Activated T-cell treated with anti-CD3 and anti-CD28 coated beads, Interleukin-2, amount 50 U/mL, for 72 hours (primary cell): ENCODE measurements at regions not wholly inside any gene's neighbourhood (a gene's known extent, or its start where the extent isn't known, plus 50 kb on each side); places are given as distances from the start of the nearest gene placed in this dataset.
"Not testable (repeated sequence)": the region's sequence is repeated elsewhere in the genome, so short reads cannot be mapped to it uniquely, and the experiment has no call there.

Source experiments
- ATAC-seq, 2 donors: fragments of 150-1000 bp; cut with Tn5 transposase; replicated peaks in 1 of 2; 2 replicates each; pipeline ENCODE4 v1.10.0; 2021; ENCODE audit warnings: moderate library complexity in 2 of 2, mild to moderate bottlenecking in 1 of 2
- DNase-seq, 2 donors: peaks; one replicate each; pipeline ENCODE4 v3.0.0; 2021 to 2022; ENCODE audit warnings: mixed read lengths in 1 of 2
- H3K27ac Mint-ChIP-seq: one replicate; pipeline ENCODE4 v1.8.0; 2022; ENCODE audit warnings: mild to moderate bottlenecking, moderate library complexity, mixed read lengths
- H3K27me3 Mint-ChIP-seq: one replicate; pipeline ENCODE4 v1.8.0; 2022; ENCODE audit warnings: low read depth, mixed read lengths
- H3K36me3 Mint-ChIP-seq, 2 donors: one replicate each; pipeline ENCODE4 v1.8.0; 2022; ENCODE audit warnings: mixed read lengths in 2 of 2, mild to moderate bottlenecking in 1 of 2; ENCODE audit not compliant: insufficient read depth in 2 of 2
- H3K4me1 Mint-ChIP-seq: one replicate; pipeline ENCODE4 v1.8.0; 2022; ENCODE audit warnings: low read depth, mixed read lengths
- H3K4me3 Mint-ChIP-seq, 2 donors: one replicate each; pipeline ENCODE4 v1.8.0; 2022; ENCODE audit warnings: mild to moderate bottlenecking in 2 of 2, mixed read lengths in 2 of 2, moderate library complexity in 2 of 2
- H3K9me3 Mint-ChIP-seq, 2 donors: one replicate each; pipeline ENCODE4 v1.8.0; 2022; ENCODE audit warnings: mixed read lengths in 2 of 2

DNA sequence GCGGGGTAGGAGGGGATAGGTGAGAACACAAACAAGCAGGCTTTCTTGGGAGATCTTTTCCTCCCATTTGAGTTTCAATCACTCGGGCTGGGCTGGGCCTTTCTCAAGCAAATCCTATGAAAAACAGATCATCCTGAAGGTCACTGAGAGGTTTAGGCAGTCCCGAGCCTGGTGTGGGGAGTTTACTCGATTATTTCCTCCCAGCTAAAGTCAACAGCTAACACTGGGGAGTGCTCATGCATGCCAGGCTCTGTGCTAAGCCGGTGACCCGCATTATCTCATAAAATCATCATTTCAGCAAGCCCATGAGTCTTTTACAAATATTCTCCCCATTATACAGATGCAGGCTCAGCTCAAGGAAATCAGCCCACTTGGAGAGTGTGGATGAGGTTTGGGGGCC, 85.0 kb upstream of the PAX2 start:
- Mint-ChIP-seq H3K4me1 (peaks cover 13% of the 10 kb centered on the region), H3K36me3 (peaks cover 0 to 4% of the 10 kb centered on the region in 2 donors), H3K4me3 (no peak overlapping the region), H3K27me3 (peaks cover 90% of the 10 kb centered on the region), H3K9me3 (no peaks in the 10 kb centered on the region), H3K27ac (no peak overlapping the region)
- ATAC-seq (no peak), DNase-seq (no peak)

DNA sequence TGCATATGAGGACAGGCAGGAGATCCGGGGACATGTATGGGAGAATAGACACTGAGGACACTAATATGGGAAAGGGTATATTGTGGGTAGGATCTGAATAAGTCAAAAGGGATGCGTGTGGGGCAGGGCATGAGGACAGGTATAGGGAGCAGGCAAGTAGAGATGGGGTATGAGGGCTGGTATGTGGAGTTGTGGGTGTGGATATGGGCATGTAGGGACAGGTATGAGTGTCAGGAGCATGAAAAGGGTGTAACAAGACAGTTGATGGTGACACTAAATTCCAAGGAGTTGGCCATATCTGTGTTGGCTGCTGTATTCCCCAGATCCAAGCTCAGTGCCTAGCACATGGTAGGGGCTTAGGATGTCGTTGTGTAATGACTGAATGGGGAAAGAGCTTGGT, 84.4 kb upstream of the PAX2 start:
- ATAC-seq (no peak), DNase-seq (no peak)
- Mint-ChIP-seq H3K27me3 (peaks cover 84% of the 10 kb centered on the region), H3K4me3 (no peak overlapping the region), H3K36me3 (no peaks in the 10 kb centered on the region), H3K9me3 (no peaks in the 10 kb centered on the region), H3K4me1 (peaks cover 8% of the 10 kb centered on the region), H3K27ac (no peak overlapping the region)

DNA sequence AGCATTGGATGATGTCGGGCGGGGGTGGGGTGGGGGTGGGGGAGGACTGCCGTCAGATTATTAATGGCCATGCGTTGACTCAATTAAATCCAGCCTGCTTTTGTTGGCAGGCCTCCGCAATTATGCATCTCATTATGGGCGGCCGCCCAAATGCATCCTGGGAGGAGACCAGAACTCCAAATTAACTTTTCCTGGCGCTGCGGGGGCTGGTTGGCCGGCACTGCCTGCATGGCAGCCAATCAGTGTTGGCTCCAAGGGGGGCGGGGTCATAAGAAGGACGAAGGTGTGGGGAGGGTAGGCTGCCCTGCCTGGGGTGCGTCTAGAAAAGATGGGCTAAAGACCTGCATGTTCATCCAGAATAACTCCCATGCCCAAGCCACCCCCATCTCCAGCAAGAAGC, 83.9 kb upstream of the PAX2 start:
- Mint-ChIP-seq H3K4me3 (no peak overlapping the region), H3K27me3 (peaks cover 83% of the 10 kb centered on the region), H3K9me3 (no peaks in the 10 kb centered on the region), H3K27ac (no peak overlapping the region), H3K36me3 (no peaks in the 10 kb centered on the region), H3K4me1 (peaks cover 6% of the 10 kb centered on the region)
- DNase-seq (no peak), ATAC-seq (no peak)

DNA sequence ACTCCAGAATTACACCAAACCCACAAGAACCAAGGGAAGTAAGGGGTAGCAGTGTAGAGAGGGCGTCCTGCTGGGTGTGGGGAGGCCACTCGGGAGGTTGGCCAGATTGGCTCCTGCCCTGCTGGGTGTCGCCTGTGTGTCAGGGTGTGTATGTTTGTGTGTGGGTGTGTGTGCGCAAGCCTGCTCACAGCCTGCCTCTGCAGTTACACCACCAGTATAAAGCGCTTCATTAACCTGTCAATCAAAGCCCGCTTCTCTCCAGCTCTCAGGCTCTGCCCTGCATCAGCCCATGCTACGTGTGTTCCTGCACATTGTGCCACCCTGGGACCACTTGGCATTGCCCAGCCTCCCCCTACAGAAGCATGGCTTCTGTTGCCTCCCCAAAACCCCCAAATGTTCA, 83.3 kb upstream of the PAX2 start:
- peaks cover 4% of the 10 kb centered on the region for H3K4me1 Mint-ChIP-seq
- DNase-seq (no peak), ATAC-seq (no peak)
- H3K9me3 Mint-ChIP-seq: no peaks in the 10 kb centered on the region
- H3K36me3 Mint-ChIP-seq: no peaks in the 10 kb centered on the region
- no peak overlapping the region for H3K4me3 Mint-ChIP-seq
- H3K27me3 Mint-ChIP-seq: peaks cover 80% of the 10 kb centered on the region
- H3K27ac Mint-ChIP-seq: no peak overlapping the region

DNA sequence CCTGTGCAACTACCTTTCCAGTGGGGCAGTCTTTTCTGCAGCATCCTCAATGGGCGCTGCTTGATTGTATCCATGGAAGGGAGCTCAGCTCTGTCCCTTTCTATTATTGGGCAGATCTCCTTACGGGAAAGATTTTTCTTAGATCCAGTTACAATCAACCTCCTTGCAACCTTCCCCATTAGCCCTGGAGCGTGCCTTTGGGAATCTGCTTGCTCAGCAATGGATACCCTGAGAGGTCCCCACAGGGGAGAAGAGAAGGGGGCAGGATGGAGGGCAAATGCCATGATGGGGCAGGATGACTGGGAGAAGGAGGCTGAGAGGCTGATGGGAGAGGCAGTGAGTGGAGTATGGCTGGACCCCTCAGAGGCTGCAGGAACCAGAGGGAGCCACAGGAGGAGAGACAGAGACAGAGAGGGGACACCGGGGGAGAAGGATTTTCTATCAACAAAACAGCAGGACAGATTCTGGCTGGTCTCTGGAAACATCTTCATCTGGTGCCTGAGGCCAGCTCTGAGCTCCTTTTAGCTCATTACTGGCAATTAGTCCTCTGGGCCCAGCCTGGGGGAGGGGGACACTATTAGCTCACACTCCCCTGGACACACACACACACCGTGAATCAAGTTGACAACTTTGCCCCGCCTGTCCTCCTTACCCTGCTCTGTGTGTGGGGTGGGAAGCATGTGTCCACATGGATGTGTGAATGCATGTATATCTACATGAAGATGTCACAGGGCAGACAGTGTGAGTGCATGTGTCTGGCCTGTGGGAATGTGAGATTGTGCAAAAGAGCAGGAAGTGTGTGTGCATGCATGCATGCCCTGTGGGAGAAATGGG, 80.8 kb upstream of the PAX2 start:
- H3K27ac Mint-ChIP-seq: no peak overlapping the region

DNA sequence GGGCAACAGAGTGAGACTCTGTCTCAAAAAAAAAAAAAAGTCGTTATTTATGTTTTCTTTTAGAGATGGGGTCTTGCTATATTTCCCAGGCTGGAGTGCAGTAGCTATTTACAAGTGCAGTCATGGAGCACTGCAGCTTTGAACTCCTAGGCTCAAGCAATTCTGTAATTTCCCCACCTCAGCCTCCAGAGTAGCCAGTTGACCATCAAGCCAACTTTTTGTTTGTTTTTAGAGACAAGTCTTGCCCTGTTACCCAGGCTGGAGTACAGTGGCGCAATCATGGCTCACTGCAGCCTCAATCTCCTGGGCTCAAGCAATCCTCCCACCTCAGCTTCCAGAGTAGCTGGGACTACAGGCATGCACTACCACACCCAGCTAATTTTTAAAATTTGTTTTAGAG, 78.7 kb upstream of the PAX2 start:
- peaks cover 73% of the 10 kb centered on the region for H3K27me3 Mint-ChIP-seq
- ATAC-seq: not testable (repeated sequence)

More for the DNA sequence above, 80.8 kb upstream of the PAX2 start:
- ATAC-seq (no peak), DNase-seq (no peak)
- Mint-ChIP-seq H3K27me3 (peaks cover 80% of the 10 kb centered on the region), H3K4me1 (no peaks in the 10 kb centered on the region), H3K36me3 (no peaks in the 10 kb centered on the region), H3K9me3 (no peaks in the 10 kb centered on the region), H3K4me3 (no peak overlapping the region)

DNA sequence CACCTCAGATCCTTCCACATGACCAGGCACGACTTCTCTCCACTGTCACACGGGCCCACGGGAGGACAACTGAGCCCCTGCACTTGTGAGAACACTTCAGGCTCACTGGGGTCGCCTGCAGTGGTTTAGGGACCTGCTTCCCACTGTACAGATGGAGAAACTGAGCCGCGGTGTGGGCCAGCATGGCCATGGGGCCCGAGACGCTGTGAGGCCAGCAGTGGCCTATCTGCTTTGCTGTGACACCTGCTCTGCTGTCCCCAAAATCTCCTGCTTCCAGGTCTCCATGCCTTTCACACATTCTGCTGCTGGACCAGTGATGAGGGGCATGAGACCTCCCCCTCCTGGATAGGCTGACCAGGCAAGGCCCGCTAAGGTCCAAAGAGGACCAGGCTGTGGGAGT, 75.8 kb upstream of the PAX2 start:
- no peak overlapping the region for H3K27ac Mint-ChIP-seq
- no peaks in the 10 kb centered on the region for H3K36me3 Mint-ChIP-seq
- no peak for ATAC-seq
- H3K4me3 Mint-ChIP-seq: no peak overlapping the region
- H3K4me1 Mint-ChIP-seq: peaks cover 10% of the 10 kb centered on the region
- no peaks in the 10 kb centered on the region for H3K9me3 Mint-ChIP-seq
- H3K27me3 Mint-ChIP-seq: peaks cover 65% of the 10 kb centered on the region
- no peak for DNase-seq

More for the DNA sequence above, 78.7 kb upstream of the PAX2 start:
- H3K36me3 Mint-ChIP-seq, H3K4me1 Mint-ChIP-seq, H3K27ac Mint-ChIP-seq, H3K4me3 Mint-ChIP-seq, H3K9me3 Mint-ChIP-seq, DNase-seq: not testable (repeated sequence)

DNA sequence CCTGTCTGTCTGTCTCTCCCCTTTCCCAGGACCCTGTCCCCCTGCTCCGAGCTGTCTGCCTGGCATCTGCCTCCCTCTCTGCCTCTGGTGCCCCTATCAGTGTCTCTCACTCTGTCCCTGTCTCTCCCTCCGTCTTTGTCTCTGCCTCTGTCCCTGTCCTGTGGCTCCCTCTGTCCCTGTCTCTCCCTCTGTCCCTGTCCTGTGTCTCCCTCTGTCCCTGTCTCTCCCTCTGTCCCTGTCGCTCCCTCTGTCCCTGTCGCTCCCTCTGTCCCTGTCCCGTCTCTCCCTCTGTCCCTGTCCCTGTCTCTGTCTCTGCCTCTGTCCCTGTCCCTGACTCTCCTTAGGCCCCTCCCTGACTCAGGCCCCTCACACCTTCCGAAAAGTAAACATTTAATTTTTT, 75.0 kb upstream of the PAX2 start:
- no peak for ATAC-seq
- H3K9me3 Mint-ChIP-seq: no peaks in the 10 kb centered on the region
- peak overlapping the region; percentile 17 to 28 for H3K4me3 Mint-ChIP-seq
- peaks cover 10% of the 10 kb centered on the region for H3K4me1 Mint-ChIP-seq
- H3K36me3 Mint-ChIP-seq: no peaks in the 10 kb centered on the region
- no peak for DNase-seq
- no peak overlapping the region for H3K27ac Mint-ChIP-seq
- peaks cover 59% of the 10 kb centered on the region for H3K27me3 Mint-ChIP-seq

DNA sequence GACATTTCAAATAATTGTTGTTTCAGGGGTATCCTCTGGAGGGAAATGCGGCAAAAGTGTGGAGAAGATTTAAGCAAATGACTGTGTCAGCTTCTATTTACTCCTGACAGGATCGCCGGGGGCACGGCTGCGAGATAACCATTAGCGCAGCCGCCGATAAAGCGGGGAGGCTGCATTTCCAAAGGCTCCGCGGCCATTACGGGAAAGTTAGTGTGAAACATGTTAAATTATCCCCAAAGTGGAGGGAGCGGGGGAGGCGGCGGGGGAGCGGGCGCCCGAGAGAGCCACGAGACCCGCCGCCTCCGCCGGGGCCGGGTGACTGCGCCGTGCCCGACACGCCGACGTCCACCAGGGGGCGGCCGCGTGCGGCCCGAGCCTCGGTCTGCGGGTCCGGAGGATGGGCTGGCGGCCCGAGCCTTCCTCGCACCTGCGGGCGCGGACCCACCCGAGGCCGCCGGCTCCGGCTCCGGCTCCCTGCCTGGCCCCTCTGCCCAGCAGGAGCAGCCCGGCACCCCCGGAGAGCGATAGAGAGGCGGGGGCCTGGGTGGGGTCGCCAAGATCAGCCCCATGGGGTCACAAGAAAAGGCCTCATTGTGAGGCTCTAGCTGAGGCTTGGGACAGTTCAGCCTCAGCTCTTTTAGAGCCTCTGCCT, 74.4 kb upstream of the PAX2 start:
- Mint-ChIP-seq H3K36me3 (no peaks in the 10 kb centered on the region), H3K4me1 (peaks cover 10% of the 10 kb centered on the region), H3K27me3 (peaks cover 59% of the 10 kb centered on the region), H3K4me3 (peak overlapping the region; percentile 22 to 46), H3K27ac (no peak overlapping the region), H3K9me3 (no peaks in the 10 kb centered on the region)
- DNase-seq (peak; percentile 74 to 83), ATAC-seq (peak; percentile 93 to 96)

DNA sequence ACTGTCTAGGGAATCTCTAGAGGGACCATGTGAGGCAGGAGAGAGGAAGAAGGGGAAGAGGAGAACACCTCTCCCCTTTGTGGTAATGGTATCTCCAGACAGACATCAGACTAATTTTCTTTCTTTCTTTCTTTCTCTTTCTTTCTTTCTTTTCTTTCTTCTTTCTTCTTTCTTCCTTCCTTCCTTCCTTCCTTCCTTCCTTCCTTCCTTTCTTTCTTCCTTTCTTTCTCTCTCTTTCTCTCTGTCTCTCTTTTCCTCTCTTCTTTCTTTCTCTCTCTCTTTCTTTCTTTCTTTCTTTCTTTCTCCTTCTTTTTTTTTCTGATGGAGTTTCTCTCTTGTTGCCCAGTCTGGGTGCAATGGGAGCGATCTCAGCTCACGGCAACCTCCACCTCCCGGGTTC, 73.2 kb upstream of the PAX2 start:
- H3K9me3 Mint-ChIP-seq: no peaks in the 10 kb centered on the region
- no peaks in the 10 kb centered on the region for H3K36me3 Mint-ChIP-seq
- H3K4me3 Mint-ChIP-seq: no peak overlapping the region
- peaks cover 10% of the 10 kb centered on the region for H3K4me1 Mint-ChIP-seq
- H3K27me3 Mint-ChIP-seq: peaks cover 58% of the 10 kb centered on the region
- ATAC-seq: no peak
- no peak overlapping the region for H3K27ac Mint-ChIP-seq
- no peak for DNase-seq

DNA sequence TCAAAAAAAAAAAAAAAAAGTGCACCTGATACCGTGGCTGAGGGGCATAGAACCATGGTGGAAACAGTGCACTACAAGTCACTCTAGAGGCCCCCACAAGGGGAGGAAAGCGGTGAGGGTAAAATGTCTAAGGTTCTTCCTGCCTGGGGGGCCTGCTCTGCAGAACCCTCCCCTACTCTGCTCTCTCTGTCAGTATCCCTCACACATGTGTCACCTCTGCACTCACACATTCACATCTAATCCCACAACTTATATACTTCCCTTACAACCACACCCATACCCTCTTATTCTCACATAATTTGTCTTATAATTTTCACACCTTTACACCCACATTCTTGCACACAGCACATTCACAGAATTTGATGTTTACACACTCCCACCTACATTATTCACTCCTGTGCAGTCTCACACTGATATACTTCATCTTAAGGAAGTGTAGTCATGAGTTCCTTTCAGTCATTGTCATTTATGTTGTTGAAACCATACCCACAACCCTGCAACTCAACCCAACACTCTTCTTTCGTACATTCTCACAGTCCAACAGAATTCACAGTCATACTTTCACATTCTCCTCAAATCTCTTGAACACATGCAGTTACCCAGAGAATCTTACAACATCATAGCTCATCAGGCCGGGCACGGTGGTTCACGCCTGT, 68.0 kb upstream of the PAX2 start:
- peaks cover 0 to 3% of the 10 kb centered on the region in 2 donors for H3K9me3 Mint-ChIP-seq
- no peaks in the 10 kb centered on the region for H3K36me3 Mint-ChIP-seq
- ATAC-seq (peak; percentile 93 to 96), DNase-seq (no peak)
- H3K27me3 Mint-ChIP-seq: peaks cover 63% of the 10 kb centered on the region
- no peak overlapping the region for H3K4me3 Mint-ChIP-seq
- peaks cover 9% of the 10 kb centered on the region for H3K4me1 Mint-ChIP-seq
- no peak overlapping the region for H3K27ac Mint-ChIP-seq

DNA sequence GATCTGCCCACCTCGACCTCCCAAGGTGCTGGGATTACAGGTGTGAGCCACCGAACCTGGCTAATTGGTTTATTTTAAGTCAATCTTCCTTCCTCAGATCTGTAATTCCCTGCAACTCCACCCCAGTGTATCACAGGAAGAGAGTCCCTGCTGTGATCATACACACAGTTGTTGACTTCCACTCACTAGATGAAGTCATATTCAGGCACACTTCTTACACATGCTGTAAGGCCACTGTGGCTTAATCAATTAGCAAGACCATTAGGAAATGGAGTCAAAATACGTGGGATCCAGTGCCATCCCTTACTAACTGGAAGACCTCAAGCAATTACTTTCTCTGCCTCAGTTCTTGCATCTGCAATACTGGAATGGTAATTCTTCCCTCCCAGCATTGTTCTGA, 66.1 kb upstream of the PAX2 start:
- Mint-ChIP-seq H3K27me3 (peaks cover 64% of the 10 kb centered on the region), H3K4me3 (no peak overlapping the region), H3K4me1 (peaks cover 9% of the 10 kb centered on the region), H3K27ac (no peak overlapping the region), H3K36me3 (no peaks in the 10 kb centered on the region), H3K9me3 (peaks cover 0 to 3% of the 10 kb centered on the region in 2 donors)
- DNase-seq: no peak
- ATAC-seq: no peak

DNA sequence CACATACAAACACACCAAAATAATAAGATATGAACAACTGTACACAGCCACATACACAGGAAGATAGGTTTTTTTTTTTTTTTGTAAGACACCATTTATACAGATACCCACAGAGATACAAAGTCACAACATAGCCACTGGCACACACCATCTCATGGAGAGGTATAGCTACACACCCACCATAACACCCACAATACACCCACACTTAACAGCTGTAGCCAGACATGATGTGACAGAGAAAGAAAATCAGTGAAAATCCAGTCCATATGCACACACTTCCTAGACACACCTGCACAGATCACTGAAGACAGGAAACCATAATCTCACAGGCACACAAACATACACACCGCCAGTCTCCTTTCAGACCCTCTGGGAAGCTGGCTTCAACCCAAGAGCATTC, 62.4 kb upstream of the PAX2 start:
- Mint-ChIP-seq H3K4me3 (no peak overlapping the region), H3K36me3 (no peaks in the 10 kb centered on the region), H3K9me3 (no peaks in the 10 kb centered on the region), H3K27ac (no peak overlapping the region), H3K4me1 (peaks cover under 1% of the 10 kb centered on the region), H3K27me3 (peaks cover 92% of the 10 kb centered on the region)
- DNase-seq: no peak
- no peak for ATAC-seq
